ENCODE measurements at regions not wholly inside any gene's neighbourhood (a gene's known extent, or its start where the extent isn't known, plus 50 kb on each side); places are given as distances from the start of the nearest gene placed in this dataset.
A peak's percentile ranks its signal among the peaks of the same experiment; 100 is the strongest.

GRCh38 chr17:65405563-65405962 is 155.9 kb downstream of the AXIN2 start:
- DNase-seq (ENCODE audit: low read depth) = no peak

- DNase-seq (ENCODE audit: low read depth) = no peak
Measured at GRCh38 chr17:65404761-65405160, 156.7 kb downstream of the AXIN2 start.

- no peak for DNase-seq (ENCODE audit: low read depth)
Measured at GRCh38 chr17:65403626-65404025, 157.8 kb downstream of the AXIN2 start.

DNA sequence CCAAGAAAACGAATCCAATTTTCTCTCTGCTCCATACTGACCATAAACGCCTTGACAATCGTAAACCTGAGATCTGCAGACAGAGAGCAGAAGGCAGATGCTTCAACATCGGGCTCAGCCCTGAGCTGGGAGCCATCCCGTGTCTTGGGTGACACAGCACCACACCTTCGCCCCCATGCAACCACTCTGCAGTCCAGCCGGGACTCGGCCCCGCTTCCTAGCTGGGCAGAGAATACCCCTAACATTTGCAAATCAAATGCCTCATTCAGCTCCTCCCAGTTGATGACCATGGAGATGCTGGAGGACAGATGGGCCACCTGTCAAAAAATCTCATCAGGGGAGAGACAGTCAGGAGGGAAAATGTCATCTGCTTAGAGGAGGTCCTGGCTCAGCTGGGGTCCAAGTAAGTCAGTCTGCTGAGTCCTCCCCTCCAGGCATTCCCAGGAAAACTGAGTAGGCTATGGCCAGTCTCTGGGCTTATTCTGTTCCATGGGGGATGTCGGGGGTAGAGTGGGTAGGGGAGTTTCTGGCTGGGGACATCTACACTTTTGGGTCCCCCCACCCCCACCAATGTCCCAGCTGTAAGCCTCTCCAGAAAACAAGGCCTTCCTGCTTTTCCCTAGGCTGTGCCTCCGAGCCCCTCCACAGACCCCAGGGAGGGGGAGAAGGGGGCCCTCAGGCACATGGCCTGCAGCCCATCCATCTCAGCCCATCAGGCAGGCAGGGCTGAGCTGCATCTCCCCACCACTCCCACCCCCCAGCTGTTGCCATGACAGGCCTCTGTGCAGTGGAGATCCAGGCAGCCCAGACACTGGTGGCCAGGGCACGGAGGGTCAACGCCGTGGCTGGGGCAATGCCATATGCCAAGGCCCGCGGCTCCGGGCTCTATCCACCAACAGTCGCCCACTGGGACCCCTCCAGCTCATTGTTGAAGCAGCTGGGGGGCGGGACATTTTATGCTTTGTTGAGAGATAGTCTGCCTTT is 158.6 kb downstream of the AXIN2 start:
- no peak for DNase-seq (ENCODE audit: low read depth)

GRCh38 chr17:65401561-65401960 is 159.9 kb downstream of the AXIN2 start:
- DNase-seq (ENCODE audit: low read depth) = peak; percentile 35

GRCh38 chr17:65400701-65401100 is 160.7 kb downstream of the AXIN2 start:
- no peak for DNase-seq (ENCODE audit: low read depth)

DNA sequence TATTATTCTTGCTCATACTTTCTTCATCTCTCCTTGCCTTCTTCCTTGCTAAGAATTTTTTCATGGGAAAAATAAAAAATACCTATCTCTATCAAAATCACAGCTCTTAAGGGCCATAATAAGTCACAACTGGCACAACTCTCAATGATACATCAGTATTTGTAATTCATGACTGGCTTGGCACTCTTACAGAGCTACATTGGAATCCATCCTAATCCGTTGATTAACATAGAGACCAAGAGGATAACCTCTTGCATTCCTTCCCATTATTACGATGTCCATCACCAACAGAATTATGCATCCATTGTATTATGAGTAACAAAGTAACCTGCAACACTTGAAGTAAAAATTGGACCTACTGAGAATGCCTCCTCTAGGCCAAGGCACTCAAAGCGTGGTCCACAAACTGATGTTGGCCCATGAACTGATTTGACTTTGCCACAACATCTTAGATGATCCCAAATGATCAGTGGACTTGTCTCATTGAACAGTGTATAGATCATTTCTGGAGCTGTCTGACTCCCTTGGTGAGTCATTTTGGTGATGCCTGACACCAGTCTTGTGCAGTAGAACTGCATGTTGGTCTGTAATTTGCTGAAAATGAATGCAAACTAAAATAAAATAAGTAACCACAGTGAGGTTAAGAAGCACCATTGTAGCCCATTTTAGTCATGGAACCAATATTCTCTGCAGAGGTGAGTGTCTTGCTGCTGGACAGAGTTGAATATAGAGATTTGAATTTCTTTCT is 163.2 kb downstream of the AXIN2 start:
- DNase-seq (ENCODE audit: low read depth) = no peak

- no peak for DNase-seq (ENCODE audit: low read depth)
Measured at GRCh38 chr17:65395924-65396323, 165.5 kb downstream of the AXIN2 start.

DNA sequence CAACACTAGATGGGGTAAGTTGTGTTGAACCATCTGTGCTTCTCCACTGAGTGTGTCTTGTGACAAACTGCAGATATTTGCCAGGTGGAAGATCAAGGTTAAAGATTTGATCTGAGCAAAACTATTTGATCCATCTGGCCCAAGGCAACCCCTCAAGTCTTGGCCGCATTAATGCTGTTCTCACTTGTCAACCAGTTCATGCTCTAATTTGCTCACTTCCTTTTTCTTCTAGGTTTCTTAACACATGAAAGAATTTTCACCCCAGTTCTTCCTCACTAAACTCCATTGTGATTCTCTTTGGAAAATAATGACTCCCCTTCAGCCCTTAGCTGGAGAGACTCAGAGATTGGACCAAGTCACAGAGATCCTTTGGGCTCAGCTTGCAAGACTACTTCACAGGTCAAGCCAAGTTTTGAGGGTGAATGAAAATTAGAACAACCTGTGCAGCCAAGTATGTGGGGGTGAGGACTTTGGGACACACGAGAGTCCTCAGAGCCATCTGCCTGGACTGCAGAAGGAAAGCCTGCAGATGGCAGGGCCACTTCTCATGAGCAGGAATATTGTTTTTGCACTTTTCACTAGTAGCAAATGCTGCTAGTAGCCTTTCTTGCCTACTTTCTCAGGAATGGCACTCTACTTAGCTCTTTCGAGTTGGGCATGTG is 166.5 kb downstream of the AXIN2 start:
- no peak for DNase-seq (ENCODE audit: low read depth)

DNA sequence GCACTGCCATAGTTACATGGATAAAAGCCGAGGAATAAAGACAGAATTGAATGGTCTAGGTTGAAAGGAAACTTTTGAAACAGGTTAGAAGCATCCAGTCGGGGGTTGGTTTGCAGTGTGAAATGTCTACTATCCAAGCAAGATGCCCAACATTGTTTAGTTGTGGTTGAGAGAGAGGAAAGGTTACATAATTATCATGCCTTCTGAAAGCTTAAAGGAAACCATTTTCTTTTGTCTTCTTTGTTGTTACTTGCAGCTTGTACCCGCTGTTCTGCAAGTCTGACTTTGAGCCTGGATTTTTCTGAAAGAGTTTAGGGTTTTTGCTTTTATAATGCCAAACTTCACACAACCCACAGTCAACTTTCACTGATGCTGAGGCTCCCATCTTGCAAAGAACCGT is 167.9 kb downstream of the AXIN2 start:
- DNase-seq (ENCODE audit: low read depth) = no peak

GRCh38 chr17:65389949-65390348 is 171.5 kb downstream of the AXIN2 start:
- peak; percentile 97 for DNase-seq (ENCODE audit: low read depth)

DNA sequence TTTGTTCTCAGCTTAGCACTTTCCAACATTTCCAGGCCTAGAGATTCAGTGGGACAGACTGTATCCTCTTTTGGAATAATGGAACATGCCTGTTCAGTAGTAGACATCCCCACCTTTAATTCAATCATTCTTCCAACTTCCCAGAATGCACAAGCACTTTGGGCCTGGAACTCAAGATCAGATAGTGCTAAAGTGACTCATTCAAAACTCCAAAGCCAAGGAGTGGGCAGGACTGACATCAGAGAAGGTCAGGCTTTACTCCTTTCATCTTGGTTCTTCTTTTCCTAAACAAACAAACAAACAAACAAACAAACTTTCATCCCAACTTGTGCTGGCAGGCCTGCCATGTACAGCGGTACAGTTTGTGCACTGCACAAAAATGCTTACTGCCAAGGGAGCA is 172.0 kb downstream of the AXIN2 start:
- DNase-seq (ENCODE audit: low read depth) = peak; percentile 75

GRCh38 chr17:65388911-65389310 is 172.5 kb downstream of the AXIN2 start:
- DNase-seq (ENCODE audit: low read depth) = no peak

GRCh38 chr17:65387322-65387721 is 174.1 kb downstream of the AXIN2 start:
- no peak for DNase-seq (ENCODE audit: low read depth)

DNA sequence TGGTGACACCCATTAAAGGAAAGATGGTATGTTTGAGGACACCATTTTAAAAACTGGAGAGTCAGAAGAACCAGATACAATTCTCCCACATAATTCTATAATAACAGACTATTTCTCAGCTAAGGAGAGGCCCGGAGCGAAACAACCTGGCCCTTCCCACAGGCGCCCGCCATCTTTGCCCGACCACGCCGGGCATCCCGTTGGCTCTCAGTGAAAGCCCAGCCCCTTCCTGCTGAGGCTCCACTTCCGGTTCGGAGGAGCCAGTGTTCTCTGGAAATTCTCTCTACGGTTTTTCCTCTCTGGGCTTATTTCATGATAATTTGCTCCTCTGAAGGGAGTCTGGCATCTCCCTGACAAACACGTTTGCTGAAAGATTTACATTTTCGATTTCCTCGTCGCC is 175.7 kb downstream of the AXIN2 start:
- DNase-seq (ENCODE audit: low read depth) = no peak

GRCh38 chr17:65385071-65385470 is 176.4 kb downstream of the AXIN2 start:
- DNase-seq (ENCODE audit: low read depth) = no peak

DNA sequence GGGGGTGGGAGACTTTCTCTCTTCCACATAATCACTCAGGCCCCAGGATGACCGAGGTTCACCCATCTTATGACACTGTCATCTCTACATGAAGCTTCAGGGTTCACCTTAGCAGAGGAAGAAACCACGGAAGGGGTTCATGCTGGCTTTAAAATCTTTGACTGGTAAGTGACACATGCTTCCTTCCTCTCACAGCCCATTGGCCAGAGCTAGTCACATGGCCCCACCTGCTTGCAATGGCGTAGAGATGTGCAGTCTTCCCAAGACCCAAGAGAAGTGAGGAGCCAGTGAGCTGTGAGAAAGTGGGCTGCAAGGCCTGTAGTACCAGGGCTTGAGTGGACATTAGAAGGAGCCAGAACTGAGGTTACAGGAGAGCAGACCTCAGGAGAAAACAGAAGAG is 180.3 kb downstream of the AXIN2 start:
- DNase-seq (ENCODE audit: low read depth) = no peak

DNA sequence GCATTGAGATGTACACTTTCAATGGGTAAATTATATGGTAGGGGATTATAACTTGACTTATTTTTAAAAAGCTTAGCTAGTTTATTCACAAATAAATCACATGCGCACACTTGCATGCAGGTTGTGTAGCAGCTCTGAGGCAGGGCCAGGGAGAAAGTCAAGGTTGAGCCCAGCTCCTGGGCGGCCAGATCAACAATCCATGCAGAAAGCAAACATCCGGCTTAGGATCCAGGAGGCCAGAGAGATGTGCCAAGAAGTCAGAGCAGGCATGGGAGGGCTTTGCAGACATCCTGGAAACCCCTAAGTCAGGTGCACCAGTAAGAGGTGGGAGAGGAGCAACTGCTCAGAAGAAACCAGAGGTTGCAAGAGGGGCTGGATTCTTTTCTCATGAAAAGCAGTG is 186.5 kb downstream of the AXIN2 start:
- no peak for DNase-seq (ENCODE audit: low read depth)

GRCh38 chr17:65371702-65372101 is 189.7 kb downstream of the AXIN2 start:
- DNase-seq (ENCODE audit: low read depth) = no peak

GRCh38 chr17:65370669-65371131 is 190.7 kb downstream of the AXIN2 start:
- DNase-seq (ENCODE audit: low read depth) = no peak

DNA sequence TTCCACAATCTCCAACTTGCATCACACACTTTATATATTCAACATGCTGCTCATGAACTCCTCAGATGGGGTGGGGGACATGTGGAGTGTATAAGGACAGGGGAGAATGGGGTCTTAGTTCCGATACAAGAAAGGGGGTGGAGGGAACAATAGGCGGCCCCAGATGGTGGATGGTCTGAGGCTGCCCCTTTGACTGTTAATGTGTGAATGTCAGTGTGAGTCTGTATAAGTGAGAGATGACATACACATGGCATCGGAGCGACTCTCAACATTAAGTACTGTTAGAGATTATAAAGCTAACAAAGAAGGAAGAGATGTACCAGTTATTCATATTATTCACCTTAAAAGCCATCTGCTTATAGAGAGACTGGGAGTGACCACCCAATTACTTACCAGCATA is 193.1 kb downstream of the AXIN2 start:
- DNase-seq (ENCODE audit: low read depth) = no peak

GRCh38 chr17:65366102-65366844 is 195.2 kb downstream of the AXIN2 start:
- no peak for DNase-seq (ENCODE audit: low read depth)

All from ELR (cell line).